ENCODE measurements at regions not wholly inside any gene's neighbourhood (a gene's known extent, or its start where the extent isn't known, plus 50 kb on each side); places are given as distances from the start of the nearest gene placed in this dataset.

- no peak for DNase-seq (ENCODE audit: low read depth)
- H3K4me3 ChIP-seq (ENCODE audit: low read depth, low read length), result no peak overlapping the region
- TF ChIP-seq CTCF (IDR thresholded peaks at IDR 0.05; ENCODE audit: low read depth, low read length, missing control alignments), result no peak
Observed at GRCh38 chr10:108757946-108758345, 1165.4 kb downstream of the XPNPEP1 start.

- no peak overlapping the region for H3K4me3 ChIP-seq (ENCODE audit: low read depth, low read length)
- no peak for DNase-seq (ENCODE audit: low read depth)
- TF ChIP-seq CTCF (IDR thresholded peaks at IDR 0.05; ENCODE audit: low read depth, low read length, missing control alignments), result no peak
Observed at GRCh38 chr10:108755646-108756045, 1167.7 kb downstream of the XPNPEP1 start.

- no peak for DNase-seq (ENCODE audit: low read depth)
- H3K4me3 ChIP-seq (ENCODE audit: low read depth, low read length), result no peak overlapping the region
- no peak for TF ChIP-seq CTCF (IDR thresholded peaks at IDR 0.05; ENCODE audit: low read depth, low read length, missing control alignments)
Observed at GRCh38 chr10:108753326-108753725, 1170.0 kb downstream of the XPNPEP1 start.

- no peak for TF ChIP-seq CTCF (IDR thresholded peaks at IDR 0.05; ENCODE audit: low read depth, low read length, missing control alignments)
- H3K4me3 ChIP-seq (ENCODE audit: low read depth, low read length), result no peak overlapping the region
- no peak for DNase-seq (ENCODE audit: low read depth)
Observed at GRCh38 chr10:108749042-108749441, 1174.3 kb downstream of the XPNPEP1 start.

- no peak for TF ChIP-seq CTCF (IDR thresholded peaks at IDR 0.05; ENCODE audit: low read depth, low read length, missing control alignments)
- H3K4me3 ChIP-seq (ENCODE audit: low read depth, low read length), result no peak overlapping the region
- DNase-seq (ENCODE audit: low read depth), result no peak
Observed at GRCh38 chr10:108736111-108736510, 1187.2 kb downstream of the XPNPEP1 start.

GRCh38 chr10:108735380-108735779, 1187.9 kb downstream of the XPNPEP1 start:
- TF ChIP-seq CTCF (IDR thresholded peaks at IDR 0.05; ENCODE audit: low read depth, low read length, missing control alignments), result no peak
- no peak for DNase-seq (ENCODE audit: low read depth)
- H3K4me3 ChIP-seq (ENCODE audit: low read depth, low read length), result no peak overlapping the region

GRCh38 chr10:108721874-108722273, 1201.4 kb downstream of the XPNPEP1 start:
- no peak for TF ChIP-seq CTCF (IDR thresholded peaks at IDR 0.05; ENCODE audit: low read depth, low read length, missing control alignments)
- no peak for DNase-seq (ENCODE audit: low read depth)
- no peak overlapping the region for H3K4me3 ChIP-seq (ENCODE audit: low read depth, low read length)
